GM18909 (cell line): ENCODE measurements at regions not wholly inside any gene's neighbourhood (a gene's known extent, or its start where the extent isn't known, plus 50 kb on each side); places are given as distances from the start of the nearest gene placed in this dataset.
"Not testable (repeated sequence)": the region's sequence is repeated elsewhere in the genome, so short reads cannot be mapped to it uniquely, and the experiment has no call there.

ENCODE experiments used
- ATAC-seq: cut with Tn5 transposase; IDR thresholded peaks from one replicate; pipeline ENCODE4 v1.9.1; 2021; ENCODE audit warnings: mild to moderate bottlenecking; ENCODE audit not compliant: unreplicated experiment, poor library complexity

DNA sequence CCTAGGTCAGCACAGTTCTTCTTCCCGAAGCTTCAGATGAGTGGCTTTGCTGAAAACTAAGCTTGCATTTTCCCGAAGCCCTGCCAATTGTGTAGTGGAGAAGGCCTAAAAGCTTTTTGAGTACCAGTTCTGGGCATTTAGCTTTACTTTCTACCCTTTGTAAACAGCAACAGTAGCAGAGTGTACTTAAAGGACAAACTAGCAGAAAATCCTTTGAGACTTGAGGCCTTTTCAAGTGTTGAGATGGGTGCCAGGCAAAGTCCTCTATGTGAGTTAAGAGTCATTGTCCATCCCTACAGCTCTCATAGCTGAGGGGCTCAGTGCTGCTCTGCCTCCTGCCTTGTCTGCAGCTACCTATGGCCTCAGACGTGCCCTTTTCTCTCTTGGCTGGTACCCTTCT lies 368.2 kb downstream of the CCSER2 start:
- ATAC-seq = no peak

DNA sequence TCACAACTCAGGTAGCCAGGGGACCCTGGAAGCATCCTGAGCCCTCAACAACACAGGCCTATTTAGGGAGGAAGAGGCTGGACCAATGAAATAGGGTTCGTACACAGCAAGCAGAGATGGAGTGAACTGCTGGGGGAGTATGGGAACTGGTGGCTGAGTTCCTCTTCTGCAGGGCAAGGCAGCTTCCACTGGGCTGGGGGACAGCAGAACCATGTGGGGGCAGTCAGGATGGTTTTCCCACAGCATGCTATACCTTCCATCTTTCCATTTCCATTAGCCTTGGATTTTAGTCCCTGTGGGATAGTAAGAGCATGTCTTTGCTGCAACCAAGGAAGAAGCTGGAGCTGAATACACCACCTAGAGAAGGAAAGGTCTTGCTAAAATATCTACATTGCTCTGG lies 370.6 kb downstream of the CCSER2 start:
- no peak for ATAC-seq

DNA sequence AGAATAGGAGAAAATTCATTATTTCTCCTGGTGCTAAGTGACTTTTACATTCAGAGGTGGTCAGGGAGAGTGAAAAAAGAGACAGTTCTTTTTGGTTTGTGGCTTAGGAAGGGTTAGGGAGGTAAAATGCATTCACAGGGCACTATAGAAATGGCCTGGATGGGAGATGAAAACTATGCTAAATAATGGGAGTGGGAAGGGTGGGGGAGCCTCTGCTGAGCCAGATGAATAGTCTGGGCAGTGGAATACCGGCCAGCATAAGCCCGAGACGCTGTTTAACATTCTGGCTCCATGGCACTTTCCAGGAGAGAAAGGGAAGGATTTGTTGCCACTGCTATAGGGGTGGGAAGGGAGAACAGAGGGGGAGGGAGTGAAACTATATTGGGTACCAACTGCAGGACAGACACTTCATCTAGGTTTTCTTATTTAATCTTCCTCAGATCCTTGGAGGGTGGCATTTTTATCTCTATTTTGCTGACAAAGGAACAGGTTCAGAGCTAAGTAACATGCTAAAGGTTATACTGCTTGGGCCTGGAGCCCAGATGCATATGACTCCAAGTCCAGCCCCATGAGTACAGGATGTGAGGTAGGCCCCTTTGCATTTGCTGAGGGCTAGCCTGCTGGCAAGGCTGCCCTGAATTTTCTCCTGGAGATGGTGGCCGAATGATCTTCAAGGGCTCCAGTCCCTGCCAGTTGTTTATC lies 372.4 kb downstream of the CCSER2 start:
- no peak for ATAC-seq

DNA sequence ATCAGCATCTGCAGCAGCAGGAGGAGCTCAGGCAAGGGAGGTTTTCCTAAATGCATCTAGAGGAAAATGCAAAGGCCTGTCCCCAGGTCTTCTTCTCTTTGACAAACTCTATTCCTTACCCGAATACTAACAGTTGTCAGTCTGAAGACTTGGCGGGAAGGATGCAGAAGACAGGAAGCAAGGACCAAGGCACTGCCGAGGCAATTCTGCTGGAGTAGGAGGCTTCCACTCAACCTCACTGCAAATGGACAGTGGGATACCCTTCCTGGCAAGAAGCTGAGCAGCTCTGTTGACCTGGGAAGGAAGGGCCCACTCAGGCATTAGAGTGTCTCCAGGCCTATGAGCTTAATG lies 373.0 kb downstream of the CCSER2 start:
- ATAC-seq = no peak

DNA sequence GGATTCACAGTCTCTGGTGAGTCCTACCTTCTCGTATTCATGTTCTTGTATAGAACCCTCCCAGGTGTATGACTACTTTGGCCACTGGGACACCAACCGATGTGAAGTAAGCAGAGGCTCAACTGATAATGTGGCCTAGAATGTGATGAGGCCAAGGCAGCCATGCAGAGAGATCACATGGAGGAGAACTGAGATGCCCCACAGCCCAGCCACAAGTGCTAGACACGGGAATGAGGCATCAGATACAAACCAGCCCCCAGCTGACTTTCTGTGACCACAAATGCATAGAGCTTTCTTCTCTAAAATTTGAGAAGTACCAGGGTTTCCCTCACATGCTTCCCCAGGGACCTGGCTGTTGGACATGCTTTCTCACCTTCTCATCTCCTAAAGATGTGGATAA lies 375.7 kb downstream of the CCSER2 start:
- ATAC-seq = no peak

DNA sequence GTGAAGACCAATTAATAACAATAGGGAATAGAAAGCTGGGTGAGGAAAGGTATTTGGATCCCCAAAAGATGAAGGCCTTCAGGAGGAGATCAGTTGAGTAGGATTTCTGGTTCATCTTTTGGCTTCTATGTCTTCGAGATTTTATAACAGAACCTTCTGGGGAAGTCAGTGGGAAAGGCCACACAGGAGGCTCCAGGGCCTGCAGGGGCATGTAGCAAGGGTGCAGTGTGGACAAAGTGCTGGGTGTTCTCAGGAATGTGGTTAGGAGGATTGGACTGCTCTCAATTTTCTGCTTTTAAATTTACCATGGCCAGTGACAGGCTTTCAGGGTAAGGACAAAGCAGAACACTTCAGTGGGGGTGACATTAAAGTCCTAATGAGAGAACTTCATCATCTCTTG lies 378.0 kb downstream of the CCSER2 start:
- ATAC-seq = no peak

DNA sequence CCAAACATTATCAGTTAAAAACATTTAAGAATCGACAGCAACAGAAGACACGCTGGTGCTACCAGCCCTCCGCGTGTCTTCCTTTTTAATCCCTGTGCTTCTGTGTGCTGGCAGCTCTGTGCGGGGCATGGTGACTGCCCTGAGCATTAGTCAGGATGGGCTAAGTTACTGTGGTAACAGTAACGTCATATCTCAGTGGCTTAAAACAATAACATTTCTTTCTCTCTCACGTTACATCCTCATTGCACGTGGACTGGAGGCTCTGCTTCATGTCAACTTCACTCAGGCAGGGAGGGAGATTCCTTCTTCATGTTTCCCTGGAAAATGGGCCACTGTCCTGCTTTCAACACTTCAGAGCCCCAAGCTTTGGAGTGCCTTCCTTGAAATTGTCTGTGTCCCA lies 378.5 kb downstream of the CCSER2 start:
- no peak for ATAC-seq

DNA sequence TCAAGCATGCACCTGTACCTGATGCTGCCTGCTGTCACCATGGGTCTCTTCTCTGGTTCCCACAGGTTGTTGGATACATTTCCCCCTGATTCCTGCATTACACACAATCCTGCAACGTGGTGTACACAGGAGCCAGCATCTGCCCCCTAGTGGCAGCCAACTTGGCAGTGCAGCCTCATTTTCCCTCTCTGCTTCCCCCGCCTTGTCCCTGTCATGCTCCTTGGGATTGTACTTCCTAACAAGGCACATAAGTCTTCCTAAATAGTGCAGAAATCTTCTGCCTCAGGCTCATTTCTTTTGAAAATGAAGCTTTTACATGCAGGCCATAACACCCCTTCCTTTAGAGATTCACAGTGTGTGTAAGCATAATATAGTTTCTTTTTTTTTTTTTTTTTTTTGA lies 387.5 kb downstream of the CCSER2 start:
- ATAC-seq = peak; percentile 76

DNA sequence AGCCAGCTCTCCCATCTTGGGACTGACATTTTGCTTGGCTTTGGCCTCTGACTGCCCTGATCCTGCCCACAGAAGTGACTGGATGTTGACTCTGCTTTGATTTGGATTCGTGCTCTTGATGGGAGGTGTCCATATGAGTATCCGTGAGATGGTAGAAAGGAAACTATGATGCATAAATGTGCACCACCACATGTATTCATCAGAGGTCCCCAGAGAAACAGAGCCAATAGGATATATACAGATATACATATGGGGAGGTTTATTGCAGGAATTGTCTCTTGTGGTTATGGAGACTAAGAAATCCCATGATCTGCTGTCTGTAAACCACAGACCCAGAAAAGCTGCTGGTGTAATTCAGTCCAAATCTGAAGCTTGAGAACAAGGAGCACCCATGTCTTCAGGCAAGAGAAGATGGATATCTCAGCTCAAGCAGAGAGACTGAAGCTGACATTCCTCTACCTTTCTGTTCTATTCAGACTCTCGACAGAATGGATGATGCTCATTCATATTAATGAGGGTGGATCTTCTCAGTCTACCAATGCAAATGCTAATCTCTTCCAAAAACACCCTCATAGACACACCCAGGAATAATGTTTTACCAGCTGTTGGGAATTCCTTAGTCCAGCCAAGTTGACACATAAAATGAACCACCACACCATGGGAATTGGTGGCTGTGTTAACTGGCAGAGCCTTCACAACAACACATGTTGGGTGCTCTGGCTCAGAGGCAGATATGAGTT lies 390.7 kb downstream of the CCSER2 start:
- ATAC-seq = no peak

DNA sequence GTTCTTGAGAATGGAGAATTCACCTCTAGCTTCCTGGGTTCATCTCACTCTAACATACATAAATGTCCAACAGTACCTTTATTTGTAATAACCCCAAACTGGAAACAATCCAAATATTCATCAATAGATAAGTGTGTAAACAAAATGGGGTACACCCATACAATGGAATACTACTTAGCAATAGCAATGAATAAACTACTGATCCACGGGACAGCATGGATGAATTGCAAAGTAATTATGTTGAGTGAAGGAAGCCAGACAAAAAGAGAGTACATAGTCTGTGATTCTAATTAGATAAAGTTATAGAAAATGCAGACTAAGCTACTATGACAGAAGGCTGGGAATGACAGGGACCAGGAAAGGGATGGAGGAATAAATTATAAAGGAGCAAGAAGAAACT lies 391.3 kb downstream of the CCSER2 start:
- no peak for ATAC-seq

DNA sequence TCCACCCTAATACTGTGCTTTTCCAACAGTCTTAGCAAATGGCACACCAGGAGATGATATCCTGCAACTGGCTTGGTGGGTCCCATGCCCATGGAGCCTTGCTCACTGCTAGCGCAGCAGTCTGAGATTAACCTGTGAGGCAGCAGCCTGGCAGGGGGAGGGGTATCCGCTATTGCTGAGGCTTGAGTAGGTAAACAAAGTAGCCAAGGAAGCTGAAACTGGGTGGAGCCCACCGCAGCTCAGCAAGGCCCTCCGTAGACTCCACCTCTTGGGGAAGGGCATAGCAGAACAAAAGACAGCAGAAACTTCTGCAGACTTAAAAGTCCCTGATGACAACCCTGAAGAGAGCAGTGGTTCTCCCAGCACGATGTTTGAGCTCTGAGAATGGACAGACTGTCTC lies 399.0 kb downstream of the CCSER2 start:
- no peak for ATAC-seq

DNA sequence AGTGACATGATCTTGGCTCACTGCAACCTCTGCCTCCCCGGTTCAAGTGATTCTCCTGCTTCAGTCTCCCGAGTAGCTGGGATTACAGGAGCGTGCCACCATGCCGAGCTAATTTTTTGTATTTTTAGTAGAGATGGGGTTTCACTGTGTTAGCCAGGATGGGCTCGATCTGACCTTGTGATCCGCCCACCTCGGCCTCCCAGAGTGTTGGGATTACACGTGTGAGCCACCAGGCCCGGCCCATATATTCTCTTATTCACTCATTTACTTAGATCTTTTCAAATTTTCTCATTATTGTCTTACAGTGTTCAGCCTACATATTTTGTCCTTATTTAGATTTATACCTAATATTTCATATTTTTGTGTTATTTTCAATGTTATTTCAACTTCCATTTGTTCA lies 410.7 kb downstream of the CCSER2 start:
- ATAC-seq = not testable (repeated sequence)

DNA sequence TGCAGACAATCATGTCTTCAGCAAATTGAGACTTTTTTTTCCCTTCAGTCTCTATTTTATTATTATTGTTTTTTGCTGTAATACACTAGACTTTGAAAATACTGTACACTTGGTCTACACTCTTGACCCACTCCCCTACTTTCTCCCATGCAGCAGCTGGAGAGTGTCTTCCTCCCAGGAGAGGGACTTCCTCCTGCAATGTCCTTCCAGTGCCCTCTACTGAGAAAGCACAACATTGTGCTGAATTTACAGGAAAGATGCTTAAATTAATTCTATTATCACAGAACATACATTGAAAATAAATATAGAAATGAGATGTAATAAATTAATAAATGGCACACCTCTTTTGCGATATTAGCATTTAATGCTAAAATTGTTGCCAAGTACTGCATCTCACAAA lies 411.3 kb downstream of the CCSER2 start:
- ATAC-seq = no peak

DNA sequence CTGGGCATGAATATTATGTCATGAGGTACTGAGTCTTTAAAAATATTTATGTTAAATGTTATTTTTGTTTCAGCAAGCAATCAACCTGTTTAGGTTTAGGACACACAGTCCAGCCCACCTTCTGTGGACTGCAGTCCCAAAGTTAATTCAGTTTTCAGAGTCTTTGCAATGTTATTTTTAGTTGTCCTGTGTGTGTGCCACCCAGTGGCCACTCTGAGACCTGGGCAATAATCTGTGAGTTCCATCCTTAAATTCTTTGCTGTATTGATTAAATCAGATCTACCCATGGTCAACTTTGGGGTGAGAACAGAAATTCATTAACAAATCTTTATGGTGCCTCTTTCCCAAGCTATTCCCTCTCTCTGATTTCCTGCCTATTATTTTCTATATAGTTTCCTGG lies 415.1 kb downstream of the CCSER2 start:
- no peak for ATAC-seq

DNA sequence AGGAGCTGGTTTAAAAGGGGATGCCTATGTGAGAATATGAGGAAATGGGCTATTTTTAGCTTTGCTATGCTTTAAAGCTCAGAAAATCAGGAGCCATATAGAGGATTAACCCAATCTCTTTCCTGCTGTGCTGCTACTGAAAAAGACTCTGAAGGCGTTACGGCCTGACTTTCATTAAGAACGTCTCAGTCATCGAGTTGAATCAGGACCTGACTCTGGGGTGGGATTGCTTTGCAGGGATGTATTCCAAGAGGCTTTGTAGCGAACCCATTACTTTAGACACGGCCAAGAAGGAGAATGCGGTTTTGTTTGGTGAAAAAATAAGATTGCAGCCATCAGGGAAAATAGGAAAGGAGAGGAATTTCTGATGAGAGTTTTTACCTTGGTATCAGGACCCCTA lies 426.9 kb downstream of the CCSER2 start:
- no peak for ATAC-seq

DNA sequence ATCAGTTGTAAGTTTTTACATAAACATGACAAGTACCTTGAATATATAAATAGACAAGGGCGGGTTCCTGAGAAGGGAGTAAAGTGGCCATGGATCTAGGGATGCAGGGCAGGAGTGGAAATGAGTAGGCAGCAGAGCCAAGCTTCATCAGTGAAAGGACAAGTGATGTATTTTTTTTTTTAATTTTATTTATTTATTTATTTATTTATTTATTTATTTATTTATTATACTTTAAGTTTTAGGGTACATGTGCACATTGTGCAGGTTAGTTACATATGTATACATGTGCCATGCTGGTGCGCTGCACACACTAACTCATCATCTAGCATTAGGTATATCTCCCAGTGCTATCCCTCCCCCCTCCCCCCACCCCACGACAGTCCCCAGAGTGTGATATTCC lies 428.3 kb downstream of the CCSER2 start:
- ATAC-seq = not testable (repeated sequence)

DNA sequence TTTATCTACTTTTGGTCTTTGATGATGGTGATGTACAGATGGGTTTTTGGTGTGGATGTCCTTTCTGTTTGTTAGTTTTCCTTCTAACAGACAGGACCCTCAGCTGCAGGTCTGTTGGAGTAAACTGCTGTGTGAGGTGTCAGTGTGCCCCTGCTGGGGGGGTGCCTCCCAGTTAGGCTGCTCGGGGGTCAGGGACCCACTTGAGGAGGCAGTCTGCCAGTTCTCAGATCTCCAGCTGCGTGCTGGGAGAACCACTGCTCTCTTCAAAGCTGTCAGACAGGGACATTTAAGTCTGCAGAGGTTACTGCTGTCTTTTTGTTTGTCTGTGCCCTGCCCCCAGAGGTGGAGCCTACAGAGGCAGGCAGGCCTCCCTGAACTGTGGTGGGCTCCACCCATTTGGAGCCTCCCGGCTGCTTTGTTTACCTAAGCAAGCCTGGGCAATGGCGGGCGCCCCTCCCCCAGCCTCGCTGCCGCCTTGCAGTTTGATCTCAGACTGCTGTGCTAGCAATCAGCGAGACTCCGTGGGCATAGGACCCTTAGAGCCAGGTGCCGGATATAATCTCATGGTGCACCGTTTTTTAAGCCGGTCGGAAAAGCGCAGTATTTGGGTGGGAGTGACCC lies 433.7 kb downstream of the CCSER2 start:
- not testable (repeated sequence) for ATAC-seq

DNA sequence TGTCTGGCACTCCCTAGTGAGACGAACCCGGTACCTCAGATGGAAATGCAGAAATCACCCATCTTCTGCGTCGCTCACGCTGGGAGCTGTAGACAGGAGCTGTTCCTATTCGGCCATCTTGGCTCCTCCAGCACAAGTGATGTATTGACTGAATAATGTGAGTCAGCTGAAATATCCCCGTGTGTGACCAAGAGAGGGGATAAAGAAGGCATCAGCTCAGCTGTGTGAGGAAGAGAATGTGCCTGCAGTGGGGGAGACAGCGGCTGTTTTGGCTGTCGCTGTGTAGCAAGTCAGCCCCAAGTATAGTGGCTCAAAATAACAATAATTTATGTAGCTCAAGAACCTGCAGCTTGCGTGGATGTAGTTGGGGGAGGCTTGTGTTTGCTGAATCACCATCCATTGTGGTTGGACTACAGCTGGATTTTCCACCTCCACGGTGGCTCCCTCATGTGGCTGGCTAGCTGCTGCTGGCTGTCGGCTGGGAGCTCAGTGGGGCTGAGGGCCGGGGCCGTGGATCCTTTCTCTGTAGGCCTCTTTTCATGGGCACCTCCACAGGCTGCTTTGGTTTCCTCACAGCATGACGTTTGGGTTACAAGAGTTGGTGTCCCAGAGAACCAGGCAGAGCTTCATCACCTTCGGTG lies 434.5 kb downstream of the CCSER2 start:
- ATAC-seq = no peak

DNA sequence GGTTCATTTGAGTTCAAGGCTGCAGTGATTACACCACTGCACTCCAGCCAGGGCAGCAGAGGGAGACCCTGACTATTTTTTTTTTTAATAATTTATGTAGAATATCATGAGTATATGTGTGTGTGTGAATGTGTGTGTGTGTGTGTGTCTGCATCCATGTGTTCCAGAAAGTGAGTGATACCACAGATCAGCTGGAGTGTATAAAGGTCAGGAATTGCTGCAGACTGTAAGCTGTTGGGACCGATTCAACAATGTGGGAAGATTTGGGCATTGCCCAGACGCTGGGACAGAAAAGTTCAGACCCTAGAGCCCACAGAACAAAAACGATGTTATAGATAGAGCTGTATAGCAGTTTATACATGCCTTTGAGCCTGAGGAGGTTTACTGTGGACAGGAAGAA lies 435.6 kb downstream of the CCSER2 start:
- ATAC-seq = no peak

DNA sequence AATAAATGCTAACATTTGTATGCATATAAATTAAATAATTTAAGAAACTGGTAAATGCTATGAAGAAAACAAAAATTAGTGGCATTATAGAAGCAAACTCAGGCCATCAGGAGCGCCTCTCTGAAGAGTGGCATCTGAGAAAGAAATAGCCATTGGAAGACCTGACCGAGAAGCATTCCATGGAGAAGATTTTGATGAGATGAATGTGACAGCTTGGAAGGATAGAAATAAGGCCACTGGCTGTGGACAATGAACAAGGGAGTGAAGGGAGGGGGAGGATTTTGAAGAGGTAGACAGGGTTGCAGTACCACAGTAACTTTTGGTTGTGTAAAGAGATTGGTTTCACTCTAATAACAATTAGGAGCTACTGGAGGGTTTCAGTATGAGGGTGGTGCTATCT lies 436.7 kb downstream of the CCSER2 start:
- no peak for ATAC-seq

DNA sequence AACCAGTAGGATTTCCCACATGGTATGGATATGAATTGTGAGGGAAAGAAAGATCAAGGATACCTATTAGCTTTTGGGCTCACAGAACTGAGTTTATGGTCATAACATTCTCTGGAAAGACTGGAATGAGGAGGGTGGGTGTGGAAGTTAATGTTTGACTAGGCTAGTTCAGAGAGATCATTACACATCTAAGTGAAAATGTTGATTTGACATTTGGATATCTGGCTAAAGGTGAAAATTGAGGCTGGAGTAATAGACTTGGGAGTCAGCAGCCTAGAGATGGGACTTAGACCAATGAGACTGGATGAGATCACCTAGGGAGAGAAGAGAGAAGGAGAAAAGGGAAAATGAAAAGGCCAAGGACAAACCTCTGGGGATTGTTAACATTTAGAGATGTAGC lies 437.3 kb downstream of the CCSER2 start:
- ATAC-seq = no peak
